Colonic mucosa (tissue), 4 donors: ENCODE measurements at regions not wholly inside any gene's neighbourhood (a gene's known extent, or its start where the extent isn't known, plus 50 kb on each side); places are given as distances from the start of the nearest gene placed in this dataset.

Experiments
- DNase-seq: peaks from one replicate; pipeline ENCODE4 v3.0.0-alpha.2; 2020
- H3K27ac ChIP-seq: fragments of 200-600 bp; one replicate; pipeline ENCODE4 v1.8.0; 2021
- H3K27me3 ChIP-seq: fragments of 200-600 bp; one replicate; pipeline ENCODE4 v1.8.0; 2021
- H3K36me3 ChIP-seq: fragments of 200-600 bp; one replicate; pipeline ENCODE4 v1.8.0; 2021
- H3K4me1 ChIP-seq: fragments of 200-600 bp; one replicate; pipeline ENCODE4 v1.8.0; 2021; ENCODE audit warnings: mild to moderate bottlenecking
- H3K4me3 ChIP-seq: fragments of 200-600 bp; one replicate; pipeline ENCODE4 v1.8.0; 2021
- H3K9ac ChIP-seq, 2 donors: one replicate each; pipeline ENCODE4 v1.7.0; 2013; ENCODE audit warnings: control low read depth in 2 of 2, low read depth in 2 of 2, low read length in 2 of 2
- H3K9me3 ChIP-seq: fragments of 200-600 bp; one replicate; pipeline ENCODE4 v1.8.0; 2021
- CTCF ChIP-seq: fragments of 200-600 bp; IDR thresholded peaks from one replicate; pipeline ENCODE4 v1.8.0; 2022; ENCODE audit warnings: antibody characterized with exemption, mild to moderate bottlenecking
- intact Hi-C: fragments of 100-400 bp; cut with DNase I; formaldehyde crosslinking; loops from one replicate; pipeline ENCODE4 v1.14.1; 2022
- donor health status: healthy.
- donor health status: DM: no; HTN: no; CAD: no.
- donor health status: DM: no; HTN: no; CAD: no.

GRCh38 chr11:32204751-32205150 lies 113.9 kb downstream of the RCN1 start:
- Histone ChIP-seq H3K9me3 (no peaks in the 10 kb centered on the region), H3K27me3 (no peaks in the 10 kb centered on the region), H3K9ac (no peak overlapping the region), H3K27ac (no peak overlapping the region), H3K36me3 (no peaks in the 10 kb centered on the region), H3K4me1 (no peaks in the 10 kb centered on the region), H3K4me3 (no peak overlapping the region)
- intact Hi-C loops: no loop called here
- TF ChIP-seq CTCF: no peak
- DNase-seq: no peak

- no peaks in the 10 kb centered on the region for H3K9me3 ChIP-seq
- H3K36me3 ChIP-seq: no peaks in the 10 kb centered on the region
- H3K27me3 ChIP-seq: no peaks in the 10 kb centered on the region
- TF ChIP-seq CTCF: no peak
- H3K27ac ChIP-seq: no peak overlapping the region
- H3K4me3 ChIP-seq: no peak overlapping the region
- no peaks in the 10 kb centered on the region for H3K4me1 ChIP-seq
- intact Hi-C loops: no loop called here
- no peak for DNase-seq
- H3K9ac ChIP-seq: no peak overlapping the region
These were observed 119.7 kb downstream of the RCN1 start for GRCh38 chr11:32210556-32210955.

- Histone ChIP-seq H3K4me3 (no peak overlapping the region), H3K36me3 (no peaks in the 10 kb centered on the region), H3K4me1 (no peaks in the 10 kb centered on the region), H3K9ac (no peak overlapping the region), H3K27ac (no peak overlapping the region), H3K9me3 (no peaks in the 10 kb centered on the region), H3K27me3 (no peaks in the 10 kb centered on the region)
- intact Hi-C loops: no loop called here
- TF ChIP-seq CTCF: no peak
- no peak for DNase-seq
These were observed 122.3 kb downstream of the RCN1 start for GRCh38 chr11:32213223-32213622.

GRCh38 chr11:32215157-32215556 lies 124.3 kb downstream of the RCN1 start:
- intact Hi-C loops: no loop called here
- Histone ChIP-seq H3K9me3 (no peaks in the 10 kb centered on the region), H3K4me3 (no peak overlapping the region), H3K4me1 (no peaks in the 10 kb centered on the region), H3K27ac (no peak overlapping the region), H3K27me3 (no peaks in the 10 kb centered on the region), H3K36me3 (no peaks in the 10 kb centered on the region), H3K9ac (no peak overlapping the region)
- no peak for DNase-seq
- no peak for TF ChIP-seq CTCF

- Histone ChIP-seq H3K4me1 (no peaks in the 10 kb centered on the region), H3K9ac (no peak overlapping the region), H3K9me3 (no peaks in the 10 kb centered on the region), H3K27ac (no peak overlapping the region), H3K27me3 (no peaks in the 10 kb centered on the region), H3K36me3 (no peaks in the 10 kb centered on the region), H3K4me3 (no peak overlapping the region)
- no peak for DNase-seq
- intact Hi-C loops: no loop called here
- TF ChIP-seq CTCF: no peak
These were observed 125.9 kb downstream of the RCN1 start for GRCh38 chr11:32216749-32217148.

GRCh38 chr11:32219320-32219719 lies 128.4 kb downstream of the RCN1 start:
- Histone ChIP-seq H3K36me3 (no peaks in the 10 kb centered on the region), H3K9me3 (no peaks in the 10 kb centered on the region), H3K4me3 (no peak overlapping the region), H3K4me1 (no peaks in the 10 kb centered on the region), H3K27me3 (no peaks in the 10 kb centered on the region), H3K27ac (no peak overlapping the region), H3K9ac (no peak overlapping the region)
- TF ChIP-seq CTCF: no peak
- intact Hi-C loops: no loop called here
- DNase-seq: no peak
